T-helper 2 cell treated with Interferon-gamma antibody and Interleukin-4, amounts not matched to agents 100 ng/mL and 5 ng/mL, for 36 hours (primary cell): ENCODE measurements at regions not wholly inside any gene's neighbourhood (a gene's known extent, or its start where the extent isn't known, plus 50 kb on each side); places are given as distances from the start of the nearest gene placed in this dataset.

Experiments used
- intact Hi-C: fragments of 100-400 bp; cut with micrococcal nuclease; formaldehyde crosslinking; loops from one replicate; pipeline ENCODE4 v1.15.1; 2023

- intact Hi-C loops = no loop called here
Measured at GRCh38 chr20:1793821-1794220, 101.4 kb upstream of the SIRPA start.

GRCh38 chr20:1792274-1792673 is 102.9 kb upstream of the SIRPA start:
- intact Hi-C loops = no loop called here

- intact Hi-C loops = no loop called here
Measured at GRCh38 chr20:1790386-1790785, 104.8 kb upstream of the SIRPA start.

GRCh38 chr20:1788044-1788443 is 107.2 kb upstream of the SIRPA start:
- intact Hi-C loops = no loop called here

GRCh38 chr20:1786486-1786885 is 108.7 kb upstream of the SIRPA start:
- intact Hi-C loops = no loop called here

- intact Hi-C loops = no loop called here
Measured at GRCh38 chr20:1784586-1784985, 110.6 kb upstream of the SIRPA start.

- intact Hi-C loops = no loop called here
Measured at GRCh38 chr20:1783245-1783644, 112.0 kb upstream of the SIRPA start.

- intact Hi-C loops = no loop called here
Measured at GRCh38 chr20:1782181-1782580, 113.0 kb upstream of the SIRPA start.

- intact Hi-C loops = no loop called here
Measured at GRCh38 chr20:1779567-1779966, 115.6 kb upstream of the SIRPA start.

- intact Hi-C loops = no loop called here
Measured at GRCh38 chr20:1778338-1778737, 116.9 kb upstream of the SIRPA start.

- intact Hi-C loops = loop anchor here (1.0 kb wide), 1 partner anchor 268 kb away; no protein-coding TSS in a partner anchor
Measured at GRCh38 chr20:1777476-1777820, 117.8 kb upstream of the SIRPA start.

- intact Hi-C loops = loop anchor here (1.0 kb wide), 1 partner anchor 268 kb away; no protein-coding TSS in a partner anchor
Measured at GRCh38 chr20:1776681-1777475, 118.3 kb upstream of the SIRPA start.

- intact Hi-C loops = no loop called here
Measured at GRCh38 chr20:1775117-1775516, 117.5 kb upstream of the SIRPG start.

- intact Hi-C loops = no loop called here
Measured at GRCh38 chr20:1774479-1774878, 116.9 kb upstream of the SIRPG start.

- intact Hi-C loops = no loop called here
Measured at GRCh38 chr20:1773816-1774215, 116.2 kb upstream of the SIRPG start.

GRCh38 chr20:1769491-1769890 is 111.9 kb upstream of the SIRPG start:
- intact Hi-C loops = loop anchor here (10.0 kb wide), 1 partner anchor 405 kb away; no protein-coding TSS in a partner anchor

- intact Hi-C loops = loop anchor here (10.0 kb wide), 1 partner anchor 408 kb away; no protein-coding TSS in a partner anchor
Measured at GRCh38 chr20:1766731-1767130, 109.2 kb upstream of the SIRPG start.

- intact Hi-C loops = loop anchor here (10.0 kb wide), 1 partner anchor 410 kb away; no protein-coding TSS in a partner anchor
Measured at GRCh38 chr20:1764136-1765033, 106.8 kb upstream of the SIRPG start.

GRCh38 chr20:1761598-1761997 is 104.0 kb upstream of the SIRPG start:
- intact Hi-C loops = loop anchor here (10.0 kb wide), 1 partner anchor 413 kb away; no protein-coding TSS in a partner anchor

- intact Hi-C loops = loop anchor here (10.0 kb wide), 1 partner anchor 414 kb away; no protein-coding TSS in a partner anchor
Measured at GRCh38 chr20:1761116-1761515, 103.5 kb upstream of the SIRPG start.

GRCh38 chr20:1758765-1759164 is 101.2 kb upstream of the SIRPG start:
- intact Hi-C loops = no loop called here
